Testis (tissue), 2 donors: ENCODE measurements at regions not wholly inside any gene's neighbourhood (a gene's known extent, or its start where the extent isn't known, plus 50 kb on each side); places are given as distances from the start of the nearest gene placed in this dataset.

Source experiments
- DNase-seq: peaks from one replicate; pipeline ENCODE4 v3.0.0-alpha.2; 2019
- H3K27ac ChIP-seq, 2 donors: fragments of 200-600 bp; sonication (generic); one replicate each; pipeline ENCODE4 v1.5.1; 2019
- H3K27me3 ChIP-seq: fragments of 200-600 bp; sonication (generic); one replicate; pipeline ENCODE4 v1.5.1; 2019
- H3K36me3 ChIP-seq: fragments of 200-600 bp; sonication (generic); one replicate; pipeline ENCODE4 v1.5.1; 2017; ENCODE audit warnings: low read depth; ENCODE audit errors: missing control alignments
- H3K4me1 ChIP-seq: fragments of 200-600 bp; sonication (generic); one replicate; pipeline ENCODE4 v1.5.1; 2019
- H3K4me3 ChIP-seq, 2 donors: fragments of 200-600 bp; sonication (generic); one replicate each; pipeline ENCODE4 v1.5.1; 2017 to 2019
- H3K9me3 ChIP-seq: fragments of 200-600 bp; sonication (generic); one replicate; pipeline ENCODE4 v1.5.1; 2017
- CTCF ChIP-seq, 3 experiments: fragments of 450-650 bp in 2 of 3; fragments of 200-600 bp in 1 of 3; sonication (generic) in 1 of 3; IDR thresholded peaks; one replicate each; pipeline ENCODE4 v1.5.1; 2016 to 2019; ENCODE audit warnings: antibody characterized with exemption in 3 of 3, mild to moderate bottlenecking in 2 of 3, moderate library complexity in 1 of 3
- POLR2A ChIP-seq: fragments of 450-650 bp; IDR thresholded peaks from one replicate; pipeline ENCODE4 v1.6.1; 2017; ENCODE audit warnings: antibody characterized with exemption, mild to moderate bottlenecking, moderate library complexity
- WGBS, 2 donors: methylation state at CpG; one replicate each; pipeline ENCODE4 v1.1.5; 2018; 5-methylcytosine and 5-hydroxymethylcytosine counted together
- intact Hi-C: fragments of 100-400 bp; cut with DNase I; formaldehyde crosslinking; loops from one replicate; pipeline ENCODE4 v1.15.1; 2023; ENCODE audit warnings: low total_unique reads

DNA sequence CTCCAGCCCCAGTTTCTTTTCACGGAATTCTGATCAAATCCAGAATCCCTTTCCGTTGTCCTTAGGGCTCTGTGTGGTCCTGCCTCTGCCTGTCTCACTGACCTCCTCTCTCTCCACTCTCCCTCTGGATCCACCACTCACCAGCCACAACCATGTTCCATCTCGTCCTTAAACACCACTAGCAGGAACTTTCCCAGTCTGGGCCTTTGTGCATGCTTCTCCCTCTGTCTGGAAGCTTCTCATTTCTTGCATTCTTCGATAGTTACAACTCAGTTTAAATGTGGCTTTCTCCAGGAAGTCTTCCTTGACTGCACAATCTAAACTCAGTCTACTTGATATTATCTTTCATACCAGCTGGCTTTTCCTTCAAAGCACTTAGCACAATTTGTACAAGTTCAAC is 117.7 kb upstream of the MSX2 start:
- Histone ChIP-seq H3K4me1 (peaks cover 4% of the 10 kb centered on the region), H3K36me3 (no peaks in the 10 kb centered on the region), H3K4me3 (no peak overlapping the region), H3K27ac (no peak overlapping the region), H3K9me3 (no peaks in the 10 kb centered on the region), H3K27me3 (no peaks in the 10 kb centered on the region)
- no peak for DNase-seq
- no peak for TF ChIP-seq POLR2A
- no peak for TF ChIP-seq CTCF (IDR thresholded peaks at IDR 0.05)
- WGBS, 2 donors: 59 to 61% methylated on average over 4 of the region's 4 CpGs
- intact Hi-C loops: no loop called here

- DNase-seq: no peak
- TF ChIP-seq CTCF (IDR thresholded peaks at IDR 0.05) (no peak), POLR2A (no peak)
- intact Hi-C loops: no loop called here
- peaks cover 4% of the 10 kb centered on the region for H3K4me1 ChIP-seq
- H3K9me3 ChIP-seq: no peaks in the 10 kb centered on the region
- no peaks in the 10 kb centered on the region for H3K36me3 ChIP-seq
- WGBS, 2 donors: 94% methylated on average over 5 of the region's 5 CpGs
- no peak overlapping the region for H3K27ac ChIP-seq
- H3K27me3 ChIP-seq: no peaks in the 10 kb centered on the region
- H3K4me3 ChIP-seq: no peak overlapping the region
Measured at GRCh38 chr5:174607205-174607604, 117.2 kb upstream of the MSX2 start.

- WGBS, 2 donors: 72 to 83% methylated on average over 8 to 9 of the region's 9 CpGs
- no peak for DNase-seq
- no peak for TF ChIP-seq CTCF (IDR thresholded peaks at IDR 0.05)
- TF ChIP-seq POLR2A: no peak
- H3K27ac ChIP-seq: no peak overlapping the region
- intact Hi-C loops: no loop called here
- H3K4me3 ChIP-seq: no peak overlapping the region
- H3K36me3 ChIP-seq: no peaks in the 10 kb centered on the region
- H3K9me3 ChIP-seq: no peaks in the 10 kb centered on the region
- peaks cover 4% of the 10 kb centered on the region for H3K4me1 ChIP-seq
- H3K27me3 ChIP-seq: no peaks in the 10 kb centered on the region
Measured at GRCh38 chr5:174607916-174608315, 116.5 kb upstream of the MSX2 start.

GRCh38 chr5:174608631-174609097 is 115.7 kb upstream of the MSX2 start:
- Histone ChIP-seq H3K4me3 (no peak overlapping the region), H3K27ac (no peak overlapping the region), H3K27me3 (no peaks in the 10 kb centered on the region), H3K4me1 (peaks cover 4% of the 10 kb centered on the region), H3K9me3 (no peaks in the 10 kb centered on the region), H3K36me3 (no peaks in the 10 kb centered on the region)
- TF ChIP-seq POLR2A (no peak), CTCF (IDR thresholded peaks at IDR 0.05) (no peak)
- WGBS, 2 donors: 34 to 37% methylated on average over 14 of the region's 14 CpGs
- intact Hi-C loops: no loop called here
- DNase-seq: peak; percentile 49

- intact Hi-C loops: no loop called here
- TF ChIP-seq CTCF (IDR thresholded peaks at IDR 0.05): no peak
- no peaks in the 10 kb centered on the region for H3K27me3 ChIP-seq
- H3K4me1 ChIP-seq: peaks cover 4% of the 10 kb centered on the region
- no peak overlapping the region for H3K27ac ChIP-seq
- no peak overlapping the region for H3K4me3 ChIP-seq
- DNase-seq: no peak
- no peaks in the 10 kb centered on the region for H3K36me3 ChIP-seq
- WGBS, 2 donors: 50 to 83% methylated on average over 3 to 14 of the region's 14 CpGs
- no peaks in the 10 kb centered on the region for H3K9me3 ChIP-seq
Measured at GRCh38 chr5:174609116-174609515, 115.3 kb upstream of the MSX2 start.
